ENCODE measurements at regions not wholly inside any gene's neighbourhood (a gene's known extent, or its start where the extent isn't known, plus 50 kb on each side); places are given as distances from the start of the nearest gene placed in this dataset.
"Not testable (repeated sequence)": the region's sequence is repeated elsewhere in the genome, so short reads cannot be mapped to it uniquely, and the experiment has no call there.

GRCh38 chr2:89095060-89095459, 403.6 kb downstream of the RPIA start:
- CTCF ChIA-PET, result interaction anchor here (0.5 kb wide), 1 partner anchor 15 kb away, joined by 9 read pairs; no protein-coding TSS in a partner anchor
- H3K27me3 ChIP-seq (replicated peaks; ENCODE audit: insufficient read depth, low read depth, low read length, poor library complexity); H3K9me3 ChIP-seq (ENCODE audit: low read depth, low read length, poor library complexity, severe bottlenecking); H3K27ac ChIP-seq (ENCODE audit: low read depth, low read length, poor library complexity, severe bottlenecking); H3K4me1 ChIP-seq (ENCODE audit: insufficient read depth, low read length, poor library complexity, severe bottlenecking); BruUV-seq (replicated peaks); H3K36me3 ChIP-seq (ENCODE audit: insufficient read depth, low read length, poor library complexity, severe bottlenecking); POLR2A ChIA-PET (ENCODE audit: low non-redundant PET); DNase-seq (ENCODE audit: low spot score); H3K4me3 ChIP-seq (ENCODE audit: low read depth, low read length, poor library complexity, severe bottlenecking); intact Hi-C loops (cut with micrococcal nuclease; ENCODE audit: unreplicated experiment): not testable (repeated sequence)

- H3K4me1 ChIP-seq (ENCODE audit: insufficient read depth, low read length, poor library complexity, severe bottlenecking); DNase-seq (ENCODE audit: low spot score); CTCF ChIA-PET; H3K4me3 ChIP-seq (ENCODE audit: low read depth, low read length, poor library complexity, severe bottlenecking); BruUV-seq (replicated peaks); H3K27ac ChIP-seq (ENCODE audit: low read depth, low read length, poor library complexity, severe bottlenecking); intact Hi-C loops (cut with micrococcal nuclease; ENCODE audit: unreplicated experiment); H3K9me3 ChIP-seq (ENCODE audit: low read depth, low read length, poor library complexity, severe bottlenecking); H3K36me3 ChIP-seq (ENCODE audit: insufficient read depth, low read length, poor library complexity, severe bottlenecking); H3K27me3 ChIP-seq (replicated peaks; ENCODE audit: insufficient read depth, low read depth, low read length, poor library complexity); POLR2A ChIA-PET (ENCODE audit: low non-redundant PET): not testable (repeated sequence)
Measured at GRCh38 chr2:89102587-89102986, 411.1 kb downstream of the RPIA start.

GRCh38 chr2:89106369-89107019, 415.0 kb downstream of the RPIA start:
- POLR2A ChIA-PET (ENCODE audit: low non-redundant PET); CTCF ChIA-PET; DNase-seq (ENCODE audit: low spot score); intact Hi-C loops (cut with micrococcal nuclease; ENCODE audit: unreplicated experiment); H3K36me3 ChIP-seq (ENCODE audit: insufficient read depth, low read length, poor library complexity, severe bottlenecking); H3K4me1 ChIP-seq (ENCODE audit: insufficient read depth, low read length, poor library complexity, severe bottlenecking); H3K9me3 ChIP-seq (ENCODE audit: low read depth, low read length, poor library complexity, severe bottlenecking); H3K27ac ChIP-seq (ENCODE audit: low read depth, low read length, poor library complexity, severe bottlenecking); H3K27me3 ChIP-seq (replicated peaks; ENCODE audit: insufficient read depth, low read depth, low read length, poor library complexity); H3K4me3 ChIP-seq (ENCODE audit: low read depth, low read length, poor library complexity, severe bottlenecking); BruUV-seq (replicated peaks): not testable (repeated sequence)

GRCh38 chr2:89112434-89112833, 421.0 kb downstream of the RPIA start:
- H3K4me1 ChIP-seq (ENCODE audit: insufficient read depth, low read length, poor library complexity, severe bottlenecking); intact Hi-C loops (cut with micrococcal nuclease; ENCODE audit: unreplicated experiment); H3K27ac ChIP-seq (ENCODE audit: low read depth, low read length, poor library complexity, severe bottlenecking); H3K9me3 ChIP-seq (ENCODE audit: low read depth, low read length, poor library complexity, severe bottlenecking); H3K27me3 ChIP-seq (replicated peaks; ENCODE audit: insufficient read depth, low read depth, low read length, poor library complexity); BruUV-seq (replicated peaks); H3K36me3 ChIP-seq (ENCODE audit: insufficient read depth, low read length, poor library complexity, severe bottlenecking); POLR2A ChIA-PET (ENCODE audit: low non-redundant PET); H3K4me3 ChIP-seq (ENCODE audit: low read depth, low read length, poor library complexity, severe bottlenecking); CTCF ChIA-PET: not testable (repeated sequence)
- TF ChIP-seq CTCF (conservative IDR thresholded peaks at IDR 0.05; ENCODE audit: low read depth, low read length), result peak; percentile 32; the same call in 1 of the 2 replicates
- DNase-seq (ENCODE audit: low spot score), result peak; percentile 24

GRCh38 chr2:89113286-89113685, 421.8 kb downstream of the RPIA start:
- H3K27me3 ChIP-seq (replicated peaks; ENCODE audit: insufficient read depth, low read depth, low read length, poor library complexity); H3K9me3 ChIP-seq (ENCODE audit: low read depth, low read length, poor library complexity, severe bottlenecking); intact Hi-C loops (cut with micrococcal nuclease; ENCODE audit: unreplicated experiment); CTCF ChIA-PET; POLR2A ChIA-PET (ENCODE audit: low non-redundant PET); BruUV-seq (replicated peaks); H3K4me3 ChIP-seq (ENCODE audit: low read depth, low read length, poor library complexity, severe bottlenecking); H3K36me3 ChIP-seq (ENCODE audit: insufficient read depth, low read length, poor library complexity, severe bottlenecking); H3K27ac ChIP-seq (ENCODE audit: low read depth, low read length, poor library complexity, severe bottlenecking); DNase-seq (ENCODE audit: low spot score); H3K4me1 ChIP-seq (ENCODE audit: insufficient read depth, low read length, poor library complexity, severe bottlenecking): not testable (repeated sequence)

- H3K4me1 ChIP-seq (ENCODE audit: insufficient read depth, low read length, poor library complexity, severe bottlenecking); POLR2A ChIA-PET (ENCODE audit: low non-redundant PET); CTCF ChIA-PET; BruUV-seq (replicated peaks); H3K36me3 ChIP-seq (ENCODE audit: insufficient read depth, low read length, poor library complexity, severe bottlenecking); H3K9me3 ChIP-seq (ENCODE audit: low read depth, low read length, poor library complexity, severe bottlenecking); H3K4me3 ChIP-seq (ENCODE audit: low read depth, low read length, poor library complexity, severe bottlenecking); intact Hi-C loops (cut with micrococcal nuclease; ENCODE audit: unreplicated experiment); DNase-seq (ENCODE audit: low spot score); H3K27ac ChIP-seq (ENCODE audit: low read depth, low read length, poor library complexity, severe bottlenecking): not testable (repeated sequence)
- H3K27me3 ChIP-seq (replicated peaks; ENCODE audit: insufficient read depth, low read depth, low read length, poor library complexity), result peaks cover 13% of the 10 kb centered on the region
Measured at GRCh38 chr2:89129440-89129839, 438.0 kb downstream of the RPIA start.

GRCh38 chr2:89130665-89131308, 439.3 kb downstream of the RPIA start:
- intact Hi-C loops (cut with micrococcal nuclease; ENCODE audit: unreplicated experiment); H3K4me1 ChIP-seq (ENCODE audit: insufficient read depth, low read length, poor library complexity, severe bottlenecking); H3K27ac ChIP-seq (ENCODE audit: low read depth, low read length, poor library complexity, severe bottlenecking); CTCF ChIA-PET; H3K36me3 ChIP-seq (ENCODE audit: insufficient read depth, low read length, poor library complexity, severe bottlenecking); POLR2A ChIA-PET (ENCODE audit: low non-redundant PET); DNase-seq (ENCODE audit: low spot score); BruUV-seq (replicated peaks); H3K9me3 ChIP-seq (ENCODE audit: low read depth, low read length, poor library complexity, severe bottlenecking); H3K4me3 ChIP-seq (ENCODE audit: low read depth, low read length, poor library complexity, severe bottlenecking): not testable (repeated sequence)
- peaks cover 13% of the 10 kb centered on the region for H3K27me3 ChIP-seq (replicated peaks; ENCODE audit: insufficient read depth, low read depth, low read length, poor library complexity)

Data from A673 (cell line).